ENCODE measurements at regions not wholly inside any gene's neighbourhood (a gene's known extent, or its start where the extent isn't known, plus 50 kb on each side); places are given as distances from the start of the nearest gene placed in this dataset.

GRCh38 chr3:117120014-117120413 lies 410.4 kb downstream of the TUSC7 start:
- no peak overlapping the region for H3K4me3 ChIP-seq
- WGBS, 5 donors, result 87 to 100% (median 94%) methylated on average over 1 of the region's 1 CpG
- TF ChIP-seq, protein P1, sequence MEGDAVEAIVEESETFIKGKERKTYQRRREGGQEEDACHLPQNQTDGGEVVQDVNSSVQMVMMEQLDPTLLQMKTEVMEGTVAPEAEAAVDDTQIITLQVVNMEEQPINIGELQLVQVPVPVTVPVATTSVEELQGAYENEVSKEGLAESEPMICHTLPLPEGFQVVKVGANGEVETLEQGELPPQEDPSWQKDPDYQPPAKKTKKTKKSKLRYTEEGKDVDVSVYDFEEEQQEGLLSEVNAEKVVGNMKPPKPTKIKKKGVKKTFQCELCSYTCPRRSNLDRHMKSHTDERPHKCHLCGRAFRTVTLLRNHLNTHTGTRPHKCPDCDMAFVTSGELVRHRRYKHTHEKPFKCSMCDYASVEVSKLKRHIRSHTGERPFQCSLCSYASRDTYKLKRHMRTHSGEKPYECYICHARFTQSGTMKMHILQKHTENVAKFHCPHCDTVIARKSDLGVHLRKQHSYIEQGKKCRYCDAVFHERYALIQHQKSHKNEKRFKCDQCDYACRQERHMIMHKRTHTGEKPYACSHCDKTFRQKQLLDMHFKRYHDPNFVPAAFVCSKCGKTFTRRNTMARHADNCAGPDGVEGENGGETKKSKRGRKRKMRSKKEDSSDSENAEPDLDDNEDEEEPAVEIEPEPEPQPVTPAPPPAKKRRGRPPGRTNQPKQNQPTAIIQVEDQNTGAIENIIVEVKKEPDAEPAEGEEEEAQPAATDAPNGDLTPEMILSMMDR (IDR thresholded peaks at IDR 0.05 in 8 of 11, conservative IDR thresholded peaks at IDR 0.05 in 3 of 11), result no peak
- TF ChIP-seq POLR2A (IDR thresholded peaks at IDR 0.05), result no peak
- no peak for TF ChIP-seq POLR2AphosphoS5 (IDR thresholded peaks at IDR 0.05)
- H3K27ac ChIP-seq, result no peak overlapping the region
- H3K4me1 ChIP-seq, result no peaks in the 10 kb centered on the region
- intact Hi-C loops (cut with DNase I; ENCODE audit: low total_unique reads), result no loop called here
- no peak for DNase-seq
- no peaks in the 10 kb centered on the region for H3K9me3 ChIP-seq
- no peaks in the 10 kb centered on the region for H3K36me3 ChIP-seq
- H3K27me3 ChIP-seq (replicated peaks in 1 of 7), result no peaks in the 10 kb centered on the region

DNA sequence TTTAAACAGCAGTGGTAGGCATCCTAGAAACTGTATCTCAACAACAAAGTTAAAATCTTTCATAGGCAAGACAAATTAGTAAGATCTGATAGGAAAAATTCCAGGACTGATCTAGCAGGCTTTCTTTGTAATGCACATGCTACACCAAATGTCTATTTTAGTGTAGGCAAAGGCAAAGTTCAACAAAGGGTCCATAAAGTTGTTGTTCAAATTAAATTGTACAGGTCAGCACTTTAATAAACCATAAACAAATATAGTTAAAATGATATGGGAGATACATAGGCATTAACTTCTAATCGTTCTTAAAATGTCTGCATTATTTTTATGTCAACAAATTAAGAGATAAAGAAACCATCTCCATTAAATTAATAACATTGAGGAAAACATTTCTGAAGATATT lies 413.0 kb downstream of the TUSC7 start:
- no peaks in the 10 kb centered on the region for H3K9me3 ChIP-seq
- H3K4me1 ChIP-seq, result no peaks in the 10 kb centered on the region
- no peaks in the 10 kb centered on the region for H3K27me3 ChIP-seq (replicated peaks in 1 of 7)
- TF ChIP-seq POLR2AphosphoS5 (IDR thresholded peaks at IDR 0.05), result no peak
- intact Hi-C loops (cut with DNase I; ENCODE audit: low total_unique reads), result no loop called here
- no peak overlapping the region for H3K4me3 ChIP-seq
- DNase-seq, result no peak
- H3K27ac ChIP-seq, result no peak overlapping the region
- H3K36me3 ChIP-seq, result no peaks in the 10 kb centered on the region
- WGBS, 5 donors, result 70 to 85% (median 80%) methylated on average over 1 of the region's 1 CpG

DNA sequence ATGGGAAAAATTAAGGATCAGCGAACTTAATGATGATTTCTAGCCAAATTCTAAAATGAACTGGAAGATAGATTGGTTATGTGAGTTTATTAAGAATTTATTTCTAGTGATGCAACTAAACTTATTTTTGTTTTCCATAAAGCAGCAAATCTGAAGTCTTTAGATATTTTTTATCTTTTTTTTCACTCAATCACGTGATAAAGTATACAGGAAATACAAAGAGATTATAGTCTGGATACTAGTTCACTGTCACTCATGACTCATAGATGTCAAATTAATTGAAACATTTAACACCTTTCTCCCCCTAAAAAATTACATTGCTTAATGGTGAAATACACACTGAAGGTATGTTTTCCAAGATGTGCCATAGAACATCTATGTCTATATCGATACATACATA lies 416.9 kb downstream of the TUSC7 start:
- Histone ChIP-seq H3K36me3 (no peaks in the 10 kb centered on the region), H3K4me1 (no peaks in the 10 kb centered on the region), H3K27ac (no peak overlapping the region), H3K27me3 (replicated peaks in 1 of 7) (no peaks in the 10 kb centered on the region), H3K9me3 (no peaks in the 10 kb centered on the region), H3K4me3 (no peak overlapping the region)
- 81 to 91% (median 85%) methylated on average over 3 of the region's 3 CpGs for WGBS, 5 donors
- TF ChIP-seq POLR2A (IDR thresholded peaks at IDR 0.05), result no peak
- TF ChIP-seq, protein P1 (IDR thresholded peaks at IDR 0.05 in 8 of 11, conservative IDR thresholded peaks at IDR 0.05 in 3 of 11), result no peak
- no peak for TF ChIP-seq POLR2AphosphoS5 (IDR thresholded peaks at IDR 0.05)
- intact Hi-C loops (cut with DNase I; ENCODE audit: low total_unique reads), result no loop called here
- no peak for DNase-seq

DNA sequence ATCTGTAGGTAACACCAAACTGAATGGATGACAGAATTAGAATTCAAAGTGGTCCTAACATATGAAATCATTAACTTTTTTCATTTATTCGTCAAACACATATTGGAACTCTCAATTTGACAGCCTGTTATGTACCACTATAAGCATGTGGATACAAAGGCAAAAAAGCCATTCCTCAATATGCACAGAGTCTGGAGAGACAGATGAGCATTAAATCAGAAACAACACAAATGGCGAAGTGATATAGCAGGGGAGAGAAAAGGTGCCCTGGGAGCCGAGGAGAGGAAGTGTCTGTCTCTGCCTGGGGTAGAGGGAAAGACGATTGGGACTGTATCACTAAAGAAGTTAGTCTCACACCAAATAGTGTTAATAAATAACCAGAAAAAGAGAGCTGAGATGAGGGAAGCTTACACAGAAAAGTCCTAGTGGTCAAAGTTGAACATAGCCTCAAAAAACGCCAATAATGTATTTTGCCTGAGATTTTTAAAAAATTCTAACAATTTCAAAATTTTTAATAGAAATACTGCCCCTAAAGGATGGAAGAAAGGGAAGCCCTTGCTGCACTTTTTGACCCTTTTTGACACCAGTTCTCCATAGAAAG lies 417.5 kb downstream of the TUSC7 start:
- DNase-seq, result no peak
- no peaks in the 10 kb centered on the region for H3K4me1 ChIP-seq
- WGBS, 5 donors, result 78 to 84% (median 82%) methylated on average over 5 of the region's 5 CpGs
- no peaks in the 10 kb centered on the region for H3K36me3 ChIP-seq
- TF ChIP-seq, protein P1 (IDR thresholded peaks at IDR 0.05 in 8 of 11, conservative IDR thresholded peaks at IDR 0.05 in 3 of 11), result no peak
- TF ChIP-seq POLR2AphosphoS5 (IDR thresholded peaks at IDR 0.05), result no peak
- no peak for TF ChIP-seq POLR2A (IDR thresholded peaks at IDR 0.05)
- no peak overlapping the region for H3K27ac ChIP-seq
- H3K9me3 ChIP-seq, result no peaks in the 10 kb centered on the region
- intact Hi-C loops (cut with DNase I; ENCODE audit: low total_unique reads), result no loop called here
- no peak overlapping the region for H3K4me3 ChIP-seq
- no peaks in the 10 kb centered on the region for H3K27me3 ChIP-seq (replicated peaks in 1 of 7)

GRCh38 chr3:117128133-117128532 lies 418.6 kb downstream of the TUSC7 start:
- Histone ChIP-seq H3K4me1 (no peaks in the 10 kb centered on the region), H3K9me3 (no peaks in the 10 kb centered on the region), H3K27ac (no peak overlapping the region), H3K4me3 (no peak overlapping the region), H3K27me3 (replicated peaks in 1 of 7) (no peaks in the 10 kb centered on the region), H3K36me3 (no peaks in the 10 kb centered on the region)
- no peak for TF ChIP-seq POLR2AphosphoS5 (IDR thresholded peaks at IDR 0.05)
- TF ChIP-seq, protein P1 (IDR thresholded peaks at IDR 0.05 in 8 of 11, conservative IDR thresholded peaks at IDR 0.05 in 3 of 11), result no peak
- no peak for TF ChIP-seq POLR2A (IDR thresholded peaks at IDR 0.05)
- intact Hi-C loops (cut with DNase I; ENCODE audit: low total_unique reads), result no loop called here
- no peak for DNase-seq
- 76 to 87% (median 79%) methylated on average over 2 of the region's 2 CpGs for WGBS, 5 donors

Data from spleen (tissue), 11 donors.